ENCODE measurements at regions not wholly inside any gene's neighbourhood (a gene's known extent, or its start where the extent isn't known, plus 50 kb on each side); places are given as distances from the start of the nearest gene placed in this dataset.

GRCh38 chr22:27089264-27089663, 431.9 kb downstream of the MIAT start:
- Histone ChIP-seq H3K79me2 (no peaks in the 10 kb centered on the region), H3K27ac (no peak overlapping the region), H3K27me3 (ENCODE audit: control insufficient read depth, insufficient read depth, low read length) (no peaks in the 10 kb centered on the region), H3K9ac (no peak overlapping the region), H3K4me2 (ENCODE audit: low read length) (no peak overlapping the region), H3K4me1 (no peaks in the 10 kb centered on the region), H3K36me3 (ENCODE audit: control insufficient read depth, insufficient read depth, low read length) (no peaks in the 10 kb centered on the region), H3K9me3 (ENCODE audit: control insufficient read depth, low read length) (no peaks in the 10 kb centered on the region), H2AFZ (no peak overlapping the region), H3K4me3 (ENCODE audit: low read depth, low read length) (no peak overlapping the region)
- TF ChIP-seq CTCF (IDR thresholded peaks at IDR 0.05): no peak

GRCh38 chr22:27090611-27091011, 433.2 kb downstream of the MIAT start:
- Histone ChIP-seq H3K27me3 (ENCODE audit: control insufficient read depth, insufficient read depth, low read length) (no peaks in the 10 kb centered on the region), H3K9me3 (ENCODE audit: control insufficient read depth, low read length) (no peaks in the 10 kb centered on the region), H3K36me3 (ENCODE audit: control insufficient read depth, insufficient read depth, low read length) (no peaks in the 10 kb centered on the region), H3K4me1 (no peaks in the 10 kb centered on the region), H3K79me2 (no peaks in the 10 kb centered on the region), H3K4me2 (ENCODE audit: low read length) (no peak overlapping the region), H2AFZ (no peak overlapping the region), H3K9ac (no peak overlapping the region), H3K4me3 (ENCODE audit: low read depth, low read length) (no peak overlapping the region), H3K27ac (no peak overlapping the region)
- TF ChIP-seq CTCF (IDR thresholded peaks at IDR 0.05): no peak

GRCh38 chr22:27093422-27093821, 436.0 kb downstream of the MIAT start:
- no peak overlapping the region for H3K27ac ChIP-seq
- no peaks in the 10 kb centered on the region for H3K79me2 ChIP-seq
- TF ChIP-seq CTCF (IDR thresholded peaks at IDR 0.05): no peak
- H3K9ac ChIP-seq: no peak overlapping the region
- H2AFZ ChIP-seq: no peak overlapping the region
- no peak overlapping the region for H3K4me2 ChIP-seq (ENCODE audit: low read length)
- H3K4me1 ChIP-seq: no peaks in the 10 kb centered on the region
- H3K4me3 ChIP-seq (ENCODE audit: low read depth, low read length): no peak overlapping the region
- H3K27me3 ChIP-seq (ENCODE audit: control insufficient read depth, insufficient read depth, low read length): no peaks in the 10 kb centered on the region
- no peaks in the 10 kb centered on the region for H3K36me3 ChIP-seq (ENCODE audit: control insufficient read depth, insufficient read depth, low read length)
- H3K9me3 ChIP-seq (ENCODE audit: control insufficient read depth, low read length): no peaks in the 10 kb centered on the region

GRCh38 chr22:27094633-27095308, 437.4 kb downstream of the MIAT start:
- Histone ChIP-seq H2AFZ (no peak overlapping the region), H3K9me3 (ENCODE audit: control insufficient read depth, low read length) (no peaks in the 10 kb centered on the region)

More at GRCh38 chr22:27094633-27095308, 437.4 kb downstream of the MIAT start:
- H3K36me3 ChIP-seq (ENCODE audit: control insufficient read depth, insufficient read depth, low read length): no peaks in the 10 kb centered on the region
- no peak overlapping the region for H3K4me2 ChIP-seq (ENCODE audit: low read length)
- H3K4me1 ChIP-seq: no peaks in the 10 kb centered on the region
- no peak overlapping the region for H3K27ac ChIP-seq
- H3K79me2 ChIP-seq: no peaks in the 10 kb centered on the region
- TF ChIP-seq CTCF (IDR thresholded peaks at IDR 0.05): no peak
- H3K9ac ChIP-seq: no peak overlapping the region
- no peak overlapping the region for H3K4me3 ChIP-seq (ENCODE audit: low read depth, low read length)
- no peaks in the 10 kb centered on the region for H3K27me3 ChIP-seq (ENCODE audit: control insufficient read depth, insufficient read depth, low read length)
